GM18951 (cell line): ENCODE measurements at regions not wholly inside any gene's neighbourhood (a gene's known extent, or its start where the extent isn't known, plus 50 kb on each side); places are given as distances from the start of the nearest gene placed in this dataset.
"Not testable (repeated sequence)": the region's sequence is repeated elsewhere in the genome, so short reads cannot be mapped to it uniquely, and the experiment has no call there.

Experiments
- POLR2A ChIP-seq: IDR thresholded peaks from 4 replicates; pipeline ENCODE4 v1.6.1; 2011; ENCODE audit warnings: mild to moderate bottlenecking; ENCODE audit not compliant: insufficient read length, insufficient read depth; ENCODE audit errors: extremely low read depth
- in situ Hi-C: fragments of 300-500 bp; cut with MboI; formaldehyde crosslinking; loops from one replicate; pipeline ENCODE4 v1.12.0; 2022; ENCODE audit warnings: low sequenced_read_pairs, mixed read lengths, inconsistent platforms; ENCODE audit not compliant: unreplicated experiment

GRCh38 chr1:121443001-121443540 is 258.3 kb downstream of the SRGAP2C start:
- no peak for TF ChIP-seq POLR2A

DNA sequence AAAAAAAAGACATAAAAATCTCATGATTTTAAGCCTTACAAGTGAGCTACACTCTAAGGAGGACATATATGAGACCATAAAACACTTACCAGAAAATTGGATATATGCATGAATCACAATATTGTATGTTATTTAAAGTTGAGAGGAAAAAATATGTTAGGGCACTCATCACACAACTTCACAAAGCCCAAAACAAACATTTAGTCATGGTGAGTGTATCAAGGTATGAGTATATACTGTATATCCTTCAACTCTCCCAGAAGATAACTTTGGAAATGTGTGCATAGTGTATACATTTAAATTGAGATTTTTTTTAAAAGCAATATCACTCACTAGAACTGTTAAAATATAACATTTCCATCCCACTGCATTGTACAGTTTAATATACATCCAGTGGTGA is 259.3 kb downstream of the SRGAP2C start:
- TF ChIP-seq POLR2A = no peak
- in situ Hi-C loops = no loop called here

More at GRCh38 chr1:121443001-121443540, 258.3 kb downstream of the SRGAP2C start:
- in situ Hi-C loops = no loop called here

- in situ Hi-C loops = no loop called here
- no peak for TF ChIP-seq POLR2A
Measured at GRCh38 chr1:121445679-121446078, 260.9 kb downstream of the SRGAP2C start.

DNA sequence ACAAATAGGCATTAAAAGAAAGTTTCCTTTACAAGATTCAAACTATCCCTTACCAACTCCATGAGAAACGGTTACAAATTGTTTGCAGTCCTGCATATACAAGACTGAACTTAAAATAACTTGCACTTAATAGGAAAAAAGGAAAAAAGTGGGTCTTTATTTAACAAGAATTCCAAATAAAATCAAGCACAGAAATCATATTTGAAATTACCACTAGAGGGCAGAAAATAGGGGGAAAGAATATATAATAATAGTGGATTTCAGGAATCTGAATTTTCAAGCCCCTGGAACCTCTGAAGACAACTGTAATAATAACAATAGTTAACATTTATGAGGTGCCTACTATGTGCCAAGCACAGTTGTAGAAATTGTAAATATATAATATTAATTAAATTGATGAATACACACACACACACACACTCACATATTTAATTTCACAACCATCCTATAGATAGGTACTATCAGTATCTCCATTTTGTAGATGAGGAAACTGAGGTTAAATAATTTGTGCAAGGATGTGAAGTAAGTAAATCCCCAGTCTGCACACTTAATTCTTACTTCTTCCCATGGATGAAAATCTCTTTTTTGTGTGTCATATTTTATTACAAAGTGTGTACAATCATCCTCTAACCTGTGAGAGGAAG is 262.6 kb downstream of the SRGAP2C start:
- in situ Hi-C loops = not testable (repeated sequence)

DNA sequence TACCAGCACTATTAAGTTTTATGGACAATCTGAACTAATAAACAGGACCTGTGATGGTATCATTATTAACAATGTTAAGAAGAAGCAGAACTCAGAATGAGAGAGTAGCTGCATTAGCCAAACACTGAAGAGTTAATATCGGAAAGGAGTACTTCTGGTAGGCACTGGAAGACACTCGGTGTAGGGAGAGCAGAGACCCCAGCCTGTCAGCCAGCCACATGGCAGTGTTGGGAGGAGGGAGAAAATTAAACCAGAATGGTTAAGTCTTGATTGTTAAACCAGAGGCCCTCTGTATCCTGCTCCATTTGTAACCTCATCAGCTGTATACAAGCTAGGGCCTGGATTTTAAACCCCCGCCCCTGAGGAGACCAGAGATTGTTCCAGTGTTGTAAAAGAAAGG is 263.3 kb downstream of the SRGAP2C start:
- in situ Hi-C loops = not testable (repeated sequence)

DNA sequence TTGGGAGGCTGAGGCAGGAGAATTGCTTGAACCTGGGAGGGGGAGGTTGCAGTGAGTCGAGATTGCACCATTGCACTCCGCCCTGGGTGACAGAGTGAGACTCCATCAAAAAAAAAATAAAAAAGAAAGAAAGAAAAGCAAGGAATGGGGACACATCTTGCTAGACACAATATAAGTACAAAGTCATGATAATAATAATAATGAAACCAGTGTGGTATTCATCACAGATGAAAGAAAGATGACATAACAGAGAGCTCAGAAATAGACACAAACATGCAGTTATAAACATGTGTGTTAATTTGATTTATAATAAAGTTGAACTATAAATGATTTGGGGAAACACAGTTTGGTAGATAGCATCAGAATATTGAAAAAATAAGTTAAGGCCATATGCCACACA is 264.1 kb downstream of the SRGAP2C start:
- in situ Hi-C loops = no loop called here
- TF ChIP-seq POLR2A = no peak

DNA sequence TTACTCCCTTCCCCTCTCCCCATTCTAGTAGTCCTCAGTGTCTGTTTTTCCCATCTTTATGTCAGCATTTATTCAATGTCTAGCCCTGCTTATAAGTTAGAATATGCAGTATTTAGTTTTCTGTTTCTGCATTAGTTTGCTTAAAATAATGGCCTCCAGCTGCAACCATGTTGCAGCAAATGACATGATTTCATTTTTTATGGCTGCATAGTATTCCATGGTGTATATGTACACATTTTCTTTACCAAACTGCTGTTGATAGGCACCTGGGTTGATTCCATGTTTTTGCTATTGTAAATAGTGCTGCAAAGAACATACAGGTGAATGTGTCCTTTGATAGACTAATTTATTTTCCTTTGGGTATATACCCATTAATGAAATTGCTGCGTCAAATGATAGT is 267.7 kb downstream of the SRGAP2C start:
- TF ChIP-seq POLR2A = no peak

GRCh38 chr1:121458291-121459048 is 273.7 kb downstream of the SRGAP2C start:
- no peak for TF ChIP-seq POLR2A
- in situ Hi-C loops = no loop called here

More for the DNA sequence above, 267.7 kb downstream of the SRGAP2C start:
- in situ Hi-C loops = no loop called here

GRCh38 chr1:121459235-121459634 is 274.5 kb downstream of the SRGAP2C start:
- no peak for TF ChIP-seq POLR2A
- in situ Hi-C loops = no loop called here

DNA sequence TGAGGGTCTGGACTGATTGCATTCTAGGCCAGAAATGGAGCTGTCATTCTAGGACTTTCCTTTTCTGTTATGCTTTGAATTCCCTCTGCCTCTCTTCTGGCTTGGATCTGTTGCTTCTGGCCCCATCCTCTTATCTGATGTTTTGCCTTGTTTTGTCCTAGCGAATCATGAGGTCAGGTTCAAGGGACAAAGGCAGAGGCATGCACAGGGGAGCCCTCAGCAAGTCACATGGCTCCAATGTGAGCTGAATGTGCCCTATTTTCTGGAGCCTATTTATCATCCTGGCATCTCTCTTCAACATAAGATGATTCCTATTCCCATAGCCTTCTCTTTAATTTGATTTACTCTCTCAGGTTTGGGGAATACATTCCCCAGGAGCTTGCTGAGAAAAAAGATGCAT is 284.6 kb downstream of the SRGAP2C start:
- in situ Hi-C loops = not testable (repeated sequence)

GRCh38 chr1:121470401-121470800 is 285.6 kb downstream of the SRGAP2C start:
- in situ Hi-C loops = not testable (repeated sequence)

DNA sequence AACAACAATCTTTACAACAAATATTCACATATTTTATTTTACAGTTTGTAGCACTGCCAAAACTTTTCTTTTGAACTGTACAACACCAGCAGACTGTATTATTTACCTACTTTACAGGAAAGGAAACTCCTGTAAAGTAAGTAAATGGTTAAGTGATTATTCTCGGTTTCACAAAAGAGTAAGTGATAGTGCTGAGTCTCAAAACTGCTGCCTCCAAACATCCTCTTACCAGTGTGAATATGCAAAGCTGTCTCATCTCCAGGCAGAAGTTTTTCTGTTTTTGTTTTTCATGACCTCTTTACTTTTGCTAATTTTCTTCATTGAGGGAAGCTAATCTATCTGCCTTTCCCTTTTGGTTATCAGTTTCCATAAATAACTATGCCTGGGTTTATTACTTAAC is 286.7 kb downstream of the SRGAP2C start:
- no peak for TF ChIP-seq POLR2A
- in situ Hi-C loops = no loop called here

DNA sequence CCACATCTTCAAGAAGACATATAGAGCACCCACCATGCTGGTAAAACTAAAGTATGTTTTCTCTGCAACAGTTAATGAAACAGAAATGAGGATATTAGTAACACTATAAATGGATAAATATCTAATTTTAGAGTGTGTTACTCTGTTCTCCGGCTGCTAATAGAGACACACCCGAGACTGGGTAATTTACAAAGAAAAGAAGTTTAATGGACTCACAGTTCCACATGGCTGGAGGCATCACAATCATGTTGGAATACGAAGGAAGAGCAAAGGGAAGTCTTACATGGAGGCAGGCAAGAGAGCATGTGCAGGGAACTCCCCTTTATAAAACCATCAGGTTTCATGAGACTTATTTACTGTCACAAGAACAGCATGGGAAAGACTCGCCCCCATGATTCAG is 287.2 kb downstream of the SRGAP2C start:
- no peak for TF ChIP-seq POLR2A
- in situ Hi-C loops = no loop called here

DNA sequence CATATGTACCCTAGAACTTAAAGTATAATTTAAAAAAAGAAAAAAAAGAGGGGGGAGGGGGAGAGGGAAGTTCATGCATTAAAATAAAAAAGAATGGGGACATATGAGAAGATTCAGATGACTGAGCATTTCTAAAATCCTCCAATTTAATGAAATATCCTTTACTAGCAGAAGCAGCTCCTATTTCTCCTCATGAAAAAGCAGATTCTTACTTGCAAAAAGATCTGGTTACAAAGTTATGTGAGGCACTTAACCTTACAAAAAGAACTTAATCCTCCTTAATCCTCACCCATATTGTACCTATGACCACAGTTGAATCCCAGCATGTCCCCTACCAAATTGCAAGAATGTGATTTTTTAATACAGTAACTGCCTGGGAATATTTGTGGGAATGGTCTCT is 298.5 kb downstream of the SRGAP2C start:
- in situ Hi-C loops = no loop called here
- no peak for TF ChIP-seq POLR2A
